Body of pancreas (tissue), 4 donors: ENCODE measurements at regions not wholly inside any gene's neighbourhood (a gene's known extent, or its start where the extent isn't known, plus 50 kb on each side); places are given as distances from the start of the nearest gene placed in this dataset.

Experiments used
- POLR2A ChIP-seq, 3 donors: fragments of 450-650 bp; IDR thresholded peaks; one replicate each; pipeline ENCODE4 v1.6.1; 2016; ENCODE audit warnings: antibody characterized with exemption in 3 of 3, mild to moderate bottlenecking in 2 of 3
- TF ChIP-seq, protein P1 (sequence below), 7 experiments: fragments of 450-650 bp in 4 of 7; fragments of 200-600 bp in 3 of 7; sonication (generic) in 3 of 7; IDR thresholded peaks; one replicate each; pipeline ENCODE4 v1.5.1; 2016 to 2019; ENCODE audit warnings: antibody characterized with exemption in 7 of 7

DNA sequence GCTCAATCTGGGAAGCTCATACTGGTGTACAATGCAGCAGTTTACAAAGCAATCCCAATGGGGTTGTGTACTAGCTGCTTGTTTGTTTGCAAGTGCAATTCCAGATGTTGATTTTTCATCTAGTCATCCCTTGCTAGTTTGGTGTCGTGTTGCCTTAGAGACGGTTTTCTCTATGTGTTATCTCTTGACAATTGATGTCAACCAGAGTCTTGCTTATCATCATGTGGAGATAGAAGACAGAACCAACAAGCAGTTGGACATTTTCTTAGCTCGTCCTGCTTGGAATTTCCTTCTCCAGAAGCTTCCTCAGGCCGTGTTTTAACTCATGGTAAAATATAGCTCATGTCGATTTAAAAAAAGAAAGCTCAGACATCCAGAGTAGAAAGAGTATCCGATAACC is 262.0 kb upstream of the KCNH8 start:
- TF ChIP-seq, protein P1, sequence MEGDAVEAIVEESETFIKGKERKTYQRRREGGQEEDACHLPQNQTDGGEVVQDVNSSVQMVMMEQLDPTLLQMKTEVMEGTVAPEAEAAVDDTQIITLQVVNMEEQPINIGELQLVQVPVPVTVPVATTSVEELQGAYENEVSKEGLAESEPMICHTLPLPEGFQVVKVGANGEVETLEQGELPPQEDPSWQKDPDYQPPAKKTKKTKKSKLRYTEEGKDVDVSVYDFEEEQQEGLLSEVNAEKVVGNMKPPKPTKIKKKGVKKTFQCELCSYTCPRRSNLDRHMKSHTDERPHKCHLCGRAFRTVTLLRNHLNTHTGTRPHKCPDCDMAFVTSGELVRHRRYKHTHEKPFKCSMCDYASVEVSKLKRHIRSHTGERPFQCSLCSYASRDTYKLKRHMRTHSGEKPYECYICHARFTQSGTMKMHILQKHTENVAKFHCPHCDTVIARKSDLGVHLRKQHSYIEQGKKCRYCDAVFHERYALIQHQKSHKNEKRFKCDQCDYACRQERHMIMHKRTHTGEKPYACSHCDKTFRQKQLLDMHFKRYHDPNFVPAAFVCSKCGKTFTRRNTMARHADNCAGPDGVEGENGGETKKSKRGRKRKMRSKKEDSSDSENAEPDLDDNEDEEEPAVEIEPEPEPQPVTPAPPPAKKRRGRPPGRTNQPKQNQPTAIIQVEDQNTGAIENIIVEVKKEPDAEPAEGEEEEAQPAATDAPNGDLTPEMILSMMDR (IDR thresholded peaks at IDR 0.05) = no peak
- no peak for TF ChIP-seq POLR2A (IDR thresholded peaks at IDR 0.05)
